ENCODE measurements at regions not wholly inside any gene's neighbourhood (a gene's known extent, or its start where the extent isn't known, plus 50 kb on each side); places are given as distances from the start of the nearest gene placed in this dataset.

- peak; percentile 18 for DNase-seq
- Mint-ChIP-seq H3K9me3 (no peaks in the 10 kb centered on the region), H3K27me3 (ENCODE audit: low read depth, poor library complexity) (no peaks in the 10 kb centered on the region), H3K36me3 (ENCODE audit: low read depth) (no peaks in the 10 kb centered on the region), H3K27ac (peak overlapping the region; percentile 62), H3K4me1 (peaks cover 26% of the 10 kb centered on the region), H3K4me3 (no peak overlapping the region)
- TF ChIP-seq CTCF (IDR thresholded peaks at IDR 0.05), result no peak
Measured at GRCh38 chr9:119802621-119803020, 433.4 kb upstream of the BRINP1 start.

GRCh38 chr9:119802133-119802532 lies 432.9 kb upstream of the BRINP1 start:
- H3K27ac Mint-ChIP-seq, result peak overlapping the region; percentile 62

GRCh38 chr9:119801311-119801710 lies 432.1 kb upstream of the BRINP1 start:
- no peak overlapping the region for H3K4me3 Mint-ChIP-seq
- no peak for DNase-seq
- no peak overlapping the region for H3K27ac Mint-ChIP-seq
- no peak for TF ChIP-seq CTCF (IDR thresholded peaks at IDR 0.05)
- peaks cover 22% of the 10 kb centered on the region for H3K4me1 Mint-ChIP-seq
- no peaks in the 10 kb centered on the region for H3K9me3 Mint-ChIP-seq
- no peaks in the 10 kb centered on the region for H3K36me3 Mint-ChIP-seq (ENCODE audit: low read depth)
- no peaks in the 10 kb centered on the region for H3K27me3 Mint-ChIP-seq (ENCODE audit: low read depth, poor library complexity)

More at GRCh38 chr9:119802133-119802532, 432.9 kb upstream of the BRINP1 start:
- no peak for DNase-seq
- no peaks in the 10 kb centered on the region for H3K9me3 Mint-ChIP-seq
- peaks cover 26% of the 10 kb centered on the region for H3K4me1 Mint-ChIP-seq
- H3K4me3 Mint-ChIP-seq, result no peak overlapping the region
- H3K27me3 Mint-ChIP-seq (ENCODE audit: low read depth, poor library complexity), result no peaks in the 10 kb centered on the region
- TF ChIP-seq CTCF (IDR thresholded peaks at IDR 0.05), result no peak
- no peaks in the 10 kb centered on the region for H3K36me3 Mint-ChIP-seq (ENCODE audit: low read depth)

- Mint-ChIP-seq H3K4me3 (no peak overlapping the region), H3K27me3 (ENCODE audit: low read depth, poor library complexity) (peaks cover 3% of the 10 kb centered on the region), H3K36me3 (ENCODE audit: low read depth) (no peaks in the 10 kb centered on the region), H3K4me1 (no peaks in the 10 kb centered on the region), H3K9me3 (no peaks in the 10 kb centered on the region), H3K27ac (no peak overlapping the region)
- DNase-seq, result no peak
- TF ChIP-seq CTCF (IDR thresholded peaks at IDR 0.05), result no peak
Measured at GRCh38 chr9:119795395-119795794, 426.2 kb upstream of the BRINP1 start.

- H3K4me1 Mint-ChIP-seq, result no peaks in the 10 kb centered on the region
- H3K4me3 Mint-ChIP-seq, result no peak overlapping the region
- peaks cover 3% of the 10 kb centered on the region for H3K27me3 Mint-ChIP-seq (ENCODE audit: low read depth, poor library complexity)
- no peak for TF ChIP-seq CTCF (IDR thresholded peaks at IDR 0.05)
- H3K9me3 Mint-ChIP-seq, result no peaks in the 10 kb centered on the region
- no peaks in the 10 kb centered on the region for H3K36me3 Mint-ChIP-seq (ENCODE audit: low read depth)
- DNase-seq, result no peak
- H3K27ac Mint-ChIP-seq, result no peak overlapping the region
Measured at GRCh38 chr9:119794836-119795235, 425.6 kb upstream of the BRINP1 start.

- no peak for DNase-seq
- no peak overlapping the region for H3K4me3 Mint-ChIP-seq
- no peak overlapping the region for H3K27ac Mint-ChIP-seq
- H3K9me3 Mint-ChIP-seq, result no peaks in the 10 kb centered on the region
- peaks cover 5% of the 10 kb centered on the region for H3K4me1 Mint-ChIP-seq
- H3K27me3 Mint-ChIP-seq (ENCODE audit: low read depth, poor library complexity), result peaks cover 3% of the 10 kb centered on the region
- no peak for TF ChIP-seq CTCF (IDR thresholded peaks at IDR 0.05)
- H3K36me3 Mint-ChIP-seq (ENCODE audit: low read depth), result no peaks in the 10 kb centered on the region
Measured at GRCh38 chr9:119793218-119793617, 424.0 kb upstream of the BRINP1 start.

Measured in nephron progenitor cell (in vitro differentiated cells).